C4-2B (cell line): ENCODE measurements at regions not wholly inside any gene's neighbourhood (a gene's known extent, or its start where the extent isn't known, plus 50 kb on each side); places are given as distances from the start of the nearest gene placed in this dataset.
"Not testable (repeated sequence)": the region's sequence is repeated elsewhere in the genome, so short reads cannot be mapped to it uniquely, and the experiment has no call there.

ENCODE experiments used
- H3K27ac ChIP-seq: fragments of 450-650 bp; 2 replicates; pipeline ENCODE4 v1.5.1; 2017
- CTCF ChIP-seq: fragments of 450-650 bp; conservative IDR thresholded peaks from 2 replicates; pipeline ENCODE4 v1.5.1; 2017; ENCODE audit warnings: mild to moderate bottlenecking
- ZFX ChIP-seq: fragments of 450-650 bp; IDR thresholded peaks from 2 replicates; pipeline ENCODE4 v1.6.1; 2017

GRCh38 chr3:65138556-65138955, 450.8 kb upstream of the ADAMTS9 start:
- TF ChIP-seq ZFX (no peak), CTCF (no peak)
- no peak overlapping the region for H3K27ac ChIP-seq

- not testable (repeated sequence) for H3K27ac ChIP-seq
Measured at GRCh38 chr3:65133752-65134151, 446.0 kb upstream of the ADAMTS9 start.

DNA sequence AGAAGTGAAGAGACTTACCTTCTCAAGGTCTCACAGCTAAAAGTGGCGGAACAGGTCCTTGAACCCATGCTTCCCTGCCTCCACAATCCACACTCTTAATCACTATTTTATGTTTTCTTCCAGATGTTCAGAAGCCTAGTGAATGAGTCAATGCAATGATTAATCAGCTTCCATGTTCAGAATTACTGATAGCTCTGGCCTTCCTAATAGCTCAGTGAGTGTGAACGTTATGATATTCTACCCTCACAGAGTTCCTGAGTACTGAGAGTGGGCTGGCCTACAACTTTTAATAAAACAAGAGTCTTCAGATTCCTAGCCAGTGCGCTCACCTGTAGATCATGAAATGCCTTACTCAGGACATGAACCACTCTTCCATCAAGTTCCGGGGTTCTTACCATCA, 443.0 kb upstream of the ADAMTS9 start:
- TF ChIP-seq CTCF: no peak
- no peak for TF ChIP-seq ZFX
- H3K27ac ChIP-seq: no peak overlapping the region

- TF ChIP-seq ZFX: no peak
- no peak for TF ChIP-seq CTCF
Measured at GRCh38 chr3:65128346-65128745, 440.5 kb upstream of the ADAMTS9 start.

DNA sequence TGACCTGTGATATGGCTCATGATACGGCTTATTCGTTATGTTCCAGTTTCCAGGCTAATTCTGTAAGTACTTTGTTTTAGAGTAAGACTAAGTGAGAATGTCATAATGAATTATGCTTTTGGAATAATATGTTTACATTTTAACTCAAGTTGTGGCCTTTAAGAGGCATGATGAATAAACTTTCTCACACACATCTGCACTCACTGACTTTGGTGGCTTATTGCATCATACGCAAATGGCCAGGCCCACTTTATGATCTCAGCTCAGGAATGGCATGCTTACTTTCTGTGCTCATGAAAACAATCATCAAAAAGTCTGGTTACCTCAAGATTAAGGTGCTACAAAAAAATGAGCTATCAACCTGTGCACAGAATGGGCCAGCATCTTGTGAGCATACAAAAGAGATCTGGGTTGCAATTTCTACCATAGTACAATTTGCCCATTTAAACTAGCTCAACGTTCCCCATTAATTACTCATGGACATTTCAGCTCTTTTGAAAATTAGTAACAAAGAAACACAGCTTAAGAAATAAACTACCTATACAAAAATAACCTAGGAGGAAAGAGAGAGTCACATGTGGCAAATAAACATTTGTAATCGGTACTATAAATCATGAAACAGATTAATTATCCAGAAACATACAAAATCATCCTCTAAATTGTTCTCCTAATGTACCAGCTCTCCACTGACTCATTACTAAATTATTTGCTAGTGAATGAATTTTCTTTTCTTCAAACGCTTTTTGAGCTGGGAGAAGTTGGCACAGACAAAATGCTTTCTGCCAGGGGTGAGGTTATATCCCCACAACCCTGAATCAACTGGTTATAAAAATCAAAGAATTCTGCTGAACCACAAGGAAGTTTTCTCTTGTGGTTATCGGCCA, 439.0 kb upstream of the ADAMTS9 start:
- no peak overlapping the region for H3K27ac ChIP-seq
- TF ChIP-seq CTCF (no peak), ZFX (no peak)

More at GRCh38 chr3:65128346-65128745, 440.5 kb upstream of the ADAMTS9 start:
- H3K27ac ChIP-seq: no peak overlapping the region

DNA sequence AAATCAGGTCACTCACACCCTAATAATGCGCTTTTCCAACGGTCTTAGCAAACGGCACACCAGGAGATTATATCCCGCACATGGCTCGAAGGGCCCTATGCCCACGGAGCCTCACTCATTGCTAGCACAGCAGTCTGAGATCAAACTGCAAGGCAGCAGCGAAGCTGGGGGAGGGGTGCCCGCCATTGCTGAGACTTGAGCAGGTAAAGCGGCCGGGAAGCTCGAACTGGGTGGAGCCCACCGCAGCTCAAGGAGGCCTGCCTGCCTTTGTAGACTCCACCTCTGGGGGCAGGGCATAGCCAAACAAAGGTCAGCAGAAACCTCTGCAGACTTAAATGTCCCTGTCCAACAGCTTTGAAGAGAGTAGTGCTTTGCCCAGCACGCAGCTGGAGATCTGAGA, 432.4 kb upstream of the ADAMTS9 start:
- H3K27ac ChIP-seq: not testable (repeated sequence)

DNA sequence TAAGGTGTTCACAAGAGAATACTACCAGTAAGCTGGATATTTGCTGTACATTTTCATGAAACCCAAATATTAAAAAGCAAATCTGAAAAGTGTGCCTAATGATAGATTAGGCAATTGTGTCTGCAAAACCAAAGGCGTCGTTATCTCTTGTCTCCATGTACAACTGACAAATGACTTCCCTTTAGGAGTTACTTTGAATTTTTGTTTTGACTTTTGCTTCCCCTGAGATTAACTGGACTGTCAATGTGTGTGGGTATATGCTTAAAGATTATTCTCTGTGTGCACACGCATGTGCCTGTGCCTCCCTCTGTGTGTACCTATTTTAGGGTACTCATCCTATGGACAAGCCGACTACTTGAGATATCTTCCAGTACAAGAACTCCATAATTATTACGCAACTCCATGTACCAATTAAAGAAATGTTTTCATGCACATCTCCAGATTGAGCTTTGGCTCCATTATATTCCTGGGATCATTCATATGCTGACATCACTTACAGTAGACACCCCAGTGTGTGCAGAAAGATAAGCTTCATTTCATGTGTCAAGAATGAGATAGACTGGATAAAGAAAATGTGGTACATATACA, 431.2 kb upstream of the ADAMTS9 start:
- H3K27ac ChIP-seq: no peak overlapping the region
- TF ChIP-seq CTCF (no peak), ZFX (no peak)

DNA sequence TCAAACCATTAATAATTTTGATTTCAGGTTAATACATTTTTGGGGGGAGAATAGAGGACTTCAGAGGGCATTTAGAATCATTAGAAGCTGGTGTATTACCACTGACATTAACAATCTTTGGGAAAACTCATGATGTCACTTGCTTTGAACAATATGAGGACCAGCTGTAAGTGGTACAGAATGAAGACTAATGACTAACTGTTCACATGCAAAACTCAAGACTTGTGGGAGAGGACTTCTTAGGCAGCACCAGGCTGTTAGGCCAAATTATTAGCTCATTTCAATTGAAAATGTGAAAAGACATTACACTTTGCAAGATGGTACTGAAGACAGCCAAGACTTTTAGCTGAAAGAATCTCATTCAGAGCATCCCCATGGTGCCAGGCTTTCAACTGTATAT, 426.2 kb upstream of the ADAMTS9 start:
- H3K27ac ChIP-seq: no peak overlapping the region
- TF ChIP-seq CTCF (no peak), ZFX (no peak)
